Testis (tissue), 2 donors: ENCODE measurements at regions not wholly inside any gene's neighbourhood (a gene's known extent, or its start where the extent isn't known, plus 50 kb on each side); places are given as distances from the start of the nearest gene placed in this dataset.

Source experiments
- POLR2A ChIP-seq: fragments of 450-650 bp; IDR thresholded peaks from one replicate; pipeline ENCODE4 v1.6.1; 2017; ENCODE audit warnings: antibody characterized with exemption, mild to moderate bottlenecking, moderate library complexity
- TF ChIP-seq, protein P1 (sequence below), 3 experiments: fragments of 450-650 bp in 2 of 3; fragments of 200-600 bp in 1 of 3; sonication (generic) in 1 of 3; IDR thresholded peaks; one replicate each; pipeline ENCODE4 v1.5.1; 2016 to 2019; ENCODE audit warnings: antibody characterized with exemption in 3 of 3, mild to moderate bottlenecking in 2 of 3, moderate library complexity in 1 of 3

DNA sequence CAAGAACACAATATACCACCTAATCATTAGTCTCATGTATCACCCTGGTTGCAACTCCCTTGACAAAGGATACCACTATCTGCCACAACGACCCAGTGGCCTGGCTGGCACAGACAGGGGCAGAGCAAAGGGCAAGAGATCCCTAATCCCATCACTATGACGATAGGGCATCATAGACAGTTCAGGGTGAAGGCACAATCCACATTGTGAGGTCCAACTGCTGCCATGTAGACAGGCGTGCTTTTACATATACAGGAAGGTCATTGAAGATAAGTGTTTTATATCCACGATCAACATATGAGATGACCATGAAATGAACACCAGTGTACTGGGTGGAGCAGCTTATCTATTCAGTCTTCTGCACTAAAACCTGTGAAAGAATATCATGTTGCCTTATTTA, 94.6 kb downstream of the IGLL1 start:
- TF ChIP-seq, protein P1, sequence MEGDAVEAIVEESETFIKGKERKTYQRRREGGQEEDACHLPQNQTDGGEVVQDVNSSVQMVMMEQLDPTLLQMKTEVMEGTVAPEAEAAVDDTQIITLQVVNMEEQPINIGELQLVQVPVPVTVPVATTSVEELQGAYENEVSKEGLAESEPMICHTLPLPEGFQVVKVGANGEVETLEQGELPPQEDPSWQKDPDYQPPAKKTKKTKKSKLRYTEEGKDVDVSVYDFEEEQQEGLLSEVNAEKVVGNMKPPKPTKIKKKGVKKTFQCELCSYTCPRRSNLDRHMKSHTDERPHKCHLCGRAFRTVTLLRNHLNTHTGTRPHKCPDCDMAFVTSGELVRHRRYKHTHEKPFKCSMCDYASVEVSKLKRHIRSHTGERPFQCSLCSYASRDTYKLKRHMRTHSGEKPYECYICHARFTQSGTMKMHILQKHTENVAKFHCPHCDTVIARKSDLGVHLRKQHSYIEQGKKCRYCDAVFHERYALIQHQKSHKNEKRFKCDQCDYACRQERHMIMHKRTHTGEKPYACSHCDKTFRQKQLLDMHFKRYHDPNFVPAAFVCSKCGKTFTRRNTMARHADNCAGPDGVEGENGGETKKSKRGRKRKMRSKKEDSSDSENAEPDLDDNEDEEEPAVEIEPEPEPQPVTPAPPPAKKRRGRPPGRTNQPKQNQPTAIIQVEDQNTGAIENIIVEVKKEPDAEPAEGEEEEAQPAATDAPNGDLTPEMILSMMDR (IDR thresholded peaks at IDR 0.05), result no peak
- TF ChIP-seq POLR2A, result no peak
